22Rv1 (cell line): ENCODE measurements at regions not wholly inside any gene's neighbourhood (a gene's known extent, or its start where the extent isn't known, plus 50 kb on each side); places are given as distances from the start of the nearest gene placed in this dataset.

Experiments used
- H3K27ac ChIP-seq: fragments of 450-650 bp; 2 replicates; pipeline ENCODE4 v1.5.1; 2017
- ZFX ChIP-seq: fragments of 450-650 bp; IDR thresholded peaks from 2 replicates; pipeline ENCODE4 v1.6.1; 2017; ENCODE audit warnings: antibody characterized with exemption, borderline replicate concordance
- TF ChIP-seq, protein P1 (sequence below): fragments of 450-650 bp; IDR thresholded peaks from 2 replicates; pipeline ENCODE4 v1.5.1; 2017; ENCODE audit warnings: mild to moderate bottlenecking

- TF ChIP-seq, protein P1, sequence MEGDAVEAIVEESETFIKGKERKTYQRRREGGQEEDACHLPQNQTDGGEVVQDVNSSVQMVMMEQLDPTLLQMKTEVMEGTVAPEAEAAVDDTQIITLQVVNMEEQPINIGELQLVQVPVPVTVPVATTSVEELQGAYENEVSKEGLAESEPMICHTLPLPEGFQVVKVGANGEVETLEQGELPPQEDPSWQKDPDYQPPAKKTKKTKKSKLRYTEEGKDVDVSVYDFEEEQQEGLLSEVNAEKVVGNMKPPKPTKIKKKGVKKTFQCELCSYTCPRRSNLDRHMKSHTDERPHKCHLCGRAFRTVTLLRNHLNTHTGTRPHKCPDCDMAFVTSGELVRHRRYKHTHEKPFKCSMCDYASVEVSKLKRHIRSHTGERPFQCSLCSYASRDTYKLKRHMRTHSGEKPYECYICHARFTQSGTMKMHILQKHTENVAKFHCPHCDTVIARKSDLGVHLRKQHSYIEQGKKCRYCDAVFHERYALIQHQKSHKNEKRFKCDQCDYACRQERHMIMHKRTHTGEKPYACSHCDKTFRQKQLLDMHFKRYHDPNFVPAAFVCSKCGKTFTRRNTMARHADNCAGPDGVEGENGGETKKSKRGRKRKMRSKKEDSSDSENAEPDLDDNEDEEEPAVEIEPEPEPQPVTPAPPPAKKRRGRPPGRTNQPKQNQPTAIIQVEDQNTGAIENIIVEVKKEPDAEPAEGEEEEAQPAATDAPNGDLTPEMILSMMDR: no peak
- no peak for TF ChIP-seq ZFX
- H3K27ac ChIP-seq: no peak overlapping the region
These were observed 127.1 kb upstream of the TCERG1L start for GRCh38 chr10:131438665-131439064.

GRCh38 chr10:131439705-131440104 is 128.2 kb upstream of the TCERG1L start:
- no peak overlapping the region for H3K27ac ChIP-seq
- TF ChIP-seq ZFX: no peak
- TF ChIP-seq, protein P1: no peak

DNA sequence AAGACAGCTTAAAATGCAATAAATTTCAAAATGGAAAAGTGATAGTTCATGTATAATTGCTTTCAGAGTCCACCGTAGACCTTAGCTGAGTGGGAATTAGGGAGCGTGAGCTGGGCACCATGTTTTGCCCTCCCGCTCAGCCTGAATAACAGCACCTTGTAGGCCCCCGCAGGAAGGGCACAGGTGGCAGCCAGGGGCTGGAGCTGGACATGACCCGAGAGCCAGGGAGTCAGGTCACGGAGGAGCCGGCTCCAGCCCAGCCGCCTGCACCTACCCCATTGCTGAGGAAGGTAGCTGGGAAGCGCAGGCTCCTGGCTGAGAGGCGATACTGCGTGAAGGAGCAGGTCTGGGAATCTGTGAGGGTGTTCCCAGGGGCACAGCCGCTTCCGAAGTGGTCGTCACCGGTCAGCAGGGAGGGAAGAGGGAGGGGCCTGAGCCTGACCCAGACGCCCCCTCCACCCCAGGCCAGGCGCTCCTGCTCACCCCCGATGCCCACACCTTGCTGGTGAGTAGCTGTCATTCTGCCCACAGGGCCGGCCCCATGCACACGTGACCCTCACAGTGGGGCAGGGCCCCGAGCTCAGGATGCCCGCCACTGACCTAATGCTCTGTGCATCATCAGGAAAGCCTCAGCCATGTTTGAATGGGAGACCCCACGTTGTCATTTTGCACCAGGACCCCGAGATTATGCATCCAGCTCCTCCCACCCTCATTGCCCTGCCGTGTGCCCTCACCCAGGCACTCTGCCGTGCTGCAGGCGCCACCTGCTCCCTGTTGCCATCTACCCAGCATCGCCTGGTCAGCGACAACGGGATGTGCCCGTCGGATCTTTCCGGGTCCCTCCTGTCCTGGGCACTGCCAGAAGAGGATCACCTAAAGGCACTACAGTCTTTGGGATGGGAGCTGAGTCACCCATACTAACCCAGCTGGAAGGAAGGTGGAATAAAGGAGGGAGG is 129.2 kb upstream of the TCERG1L start:
- no peak overlapping the region for H3K27ac ChIP-seq
- TF ChIP-seq ZFX: no peak
- TF ChIP-seq, protein P1: no peak

DNA sequence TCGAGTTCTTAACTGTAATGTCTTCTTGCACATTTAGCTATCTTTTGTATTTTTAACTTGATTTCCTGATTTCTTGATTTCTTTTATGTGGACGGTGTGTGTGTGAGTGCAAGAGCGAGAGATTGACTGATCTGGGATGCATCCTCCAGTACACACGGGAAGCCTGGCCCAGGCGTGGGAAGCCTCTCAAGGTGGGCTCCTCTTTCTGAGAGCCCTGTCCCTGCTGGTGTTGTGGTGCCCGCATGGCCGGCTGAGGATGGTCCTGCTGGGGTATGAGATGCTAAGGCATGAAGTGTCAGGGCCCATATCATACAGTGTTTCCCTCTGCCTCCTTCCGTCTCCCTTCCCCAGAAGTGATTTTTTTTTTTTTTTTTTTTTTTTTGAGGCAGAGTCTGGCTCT is 130.8 kb upstream of the TCERG1L start:
- H3K27ac ChIP-seq: no peak overlapping the region
- no peak for TF ChIP-seq ZFX
- TF ChIP-seq, protein P1: no peak

- H3K27ac ChIP-seq: no peak overlapping the region
- TF ChIP-seq, protein P1: no peak
- TF ChIP-seq ZFX: no peak
These were observed 132.8 kb upstream of the TCERG1L start for GRCh38 chr10:131444286-131444685.

- TF ChIP-seq, protein P1: no peak
- TF ChIP-seq ZFX: no peak
- no peak overlapping the region for H3K27ac ChIP-seq
These were observed 133.4 kb upstream of the TCERG1L start for GRCh38 chr10:131444862-131445461.

- TF ChIP-seq ZFX: no peak
- TF ChIP-seq, protein P1: no peak
- H3K27ac ChIP-seq: no peak overlapping the region
These were observed 134.1 kb upstream of the TCERG1L start for GRCh38 chr10:131445623-131446022.
